ENCODE measurements at regions not wholly inside any gene's neighbourhood (a gene's known extent, or its start where the extent isn't known, plus 50 kb on each side); places are given as distances from the start of the nearest gene placed in this dataset.

- Histone ChIP-seq H2BK5ac (ENCODE audit: low read depth, low read length, poor library complexity, severe bottlenecking) (no peak overlapping the region), H3K9me3 (ENCODE audit: control insufficient read depth, low read length) (no peaks in the 10 kb centered on the region), H3K27ac (ENCODE audit: low read length, poor library complexity, severe bottlenecking) (no peak overlapping the region), H3K23ac (ENCODE audit: low read length in 2 of 2) (no peak overlapping the region), H2AFZ (ENCODE audit: low read depth, low read length) (no peak overlapping the region), H3K4me3 (ENCODE audit: insufficient read depth in 1 of 2, low read depth in 1 of 2, low read length in 2 of 2) (no peak overlapping the region), H4K91ac (ENCODE audit: low read length) (no peak overlapping the region), H3K36me3 (ENCODE audit: control insufficient read depth in 1 of 2, insufficient read depth in 2 of 2, low read depth in 1 of 2, low read length in 2 of 2) (no peaks in the 10 kb centered on the region), H2AK5ac (ENCODE audit: low read length, severe bottlenecking) (no peak overlapping the region), H3K4me1 (ENCODE audit: control insufficient read depth, insufficient read depth, low read depth, low read length) (peaks cover 11% of the 10 kb centered on the region), H4K8ac (ENCODE audit: low read length) (no peak overlapping the region), H2BK15ac (ENCODE audit: low read depth, poor library complexity, severe bottlenecking) (no peak overlapping the region), H3K79me1 (replicated peaks; ENCODE audit: low read length, poor library complexity, severe bottlenecking) (no peaks in the 10 kb centered on the region), H3K18ac (ENCODE audit: low read depth in 1 of 2, low read length in 2 of 2) (no peak overlapping the region), H3K27me3 (ENCODE audit: control insufficient read depth in 1 of 2, insufficient read depth in 1 of 2, low read length in 2 of 2) (peaks cover 23 to 31% of the 10 kb centered on the region in 2 experiments), H2BK12ac (ENCODE audit: low read length in 2 of 2) (no peak overlapping the region), H2BK120ac (ENCODE audit: low read depth, low read length) (no peak overlapping the region), H3K14ac (ENCODE audit: low read length in 2 of 2) (no peak overlapping the region), H3K9ac (ENCODE audit: low read length) (no peak overlapping the region), H3K4me2 (ENCODE audit: low read length, poor library complexity, severe bottlenecking) (no peak overlapping the region), H3K4ac (ENCODE audit: low read depth in 1 of 2, low read length in 2 of 2) (no peak overlapping the region)
- no peak for DNase-seq
These were observed 1309.2 kb upstream of the WWC1 start for GRCh38 chr5:166982226-166982625.

DNA sequence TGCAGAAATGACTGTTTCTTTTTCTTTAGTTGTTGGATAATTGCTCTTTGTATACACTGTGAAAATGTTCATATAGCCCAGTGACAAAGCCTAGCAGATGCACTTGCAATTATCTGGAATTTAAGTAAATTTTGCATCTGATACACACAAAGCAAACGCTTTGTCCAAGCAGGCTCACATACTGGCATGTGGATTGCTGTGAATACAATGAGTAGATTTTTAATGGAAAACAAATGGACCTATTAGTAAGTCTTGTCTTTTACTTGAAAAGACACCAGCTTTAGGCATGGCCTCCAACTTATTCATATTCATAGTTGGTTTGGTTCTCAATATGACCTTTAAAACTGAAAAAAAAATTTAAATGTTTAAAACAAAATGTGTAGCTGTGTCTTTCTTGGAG lies 1299.8 kb upstream of the WWC1 start:
- Histone ChIP-seq H3K14ac (ENCODE audit: low read length in 2 of 2) (no peak overlapping the region), H2BK12ac (ENCODE audit: low read length in 2 of 2) (no peak overlapping the region), H3K18ac (ENCODE audit: low read depth in 1 of 2, low read length in 2 of 2) (no peak overlapping the region), H2AK5ac (ENCODE audit: low read length, severe bottlenecking) (no peak overlapping the region), H3K27ac (ENCODE audit: low read length, poor library complexity, severe bottlenecking) (no peak overlapping the region), H2BK5ac (ENCODE audit: low read depth, low read length, poor library complexity, severe bottlenecking) (no peak overlapping the region), H3K4me3 (ENCODE audit: insufficient read depth in 1 of 2, low read depth in 1 of 2, low read length in 2 of 2) (no peak overlapping the region), H3K4ac (ENCODE audit: low read depth in 1 of 2, low read length in 2 of 2) (no peak overlapping the region), H2BK120ac (ENCODE audit: low read depth, low read length) (no peak overlapping the region), H3K27me3 (ENCODE audit: control insufficient read depth in 1 of 2, insufficient read depth in 1 of 2, low read length in 2 of 2) (no peaks in the 10 kb centered on the region), H2BK15ac (ENCODE audit: low read depth, poor library complexity, severe bottlenecking) (no peak overlapping the region), H3K23ac (ENCODE audit: low read length in 2 of 2) (no peak overlapping the region), H3K4me2 (ENCODE audit: low read length, poor library complexity, severe bottlenecking) (no peak overlapping the region), H4K91ac (ENCODE audit: low read length) (no peak overlapping the region), H2AFZ (ENCODE audit: low read depth, low read length) (no peak overlapping the region), H4K8ac (ENCODE audit: low read length) (no peak overlapping the region), H3K36me3 (ENCODE audit: control insufficient read depth in 1 of 2, insufficient read depth in 2 of 2, low read depth in 1 of 2, low read length in 2 of 2) (no peaks in the 10 kb centered on the region), H3K9ac (ENCODE audit: low read length) (no peak overlapping the region), H3K79me1 (replicated peaks; ENCODE audit: low read length, poor library complexity, severe bottlenecking) (no peaks in the 10 kb centered on the region), H3K9me3 (ENCODE audit: control insufficient read depth, low read length) (no peaks in the 10 kb centered on the region), H3K4me1 (ENCODE audit: control insufficient read depth, insufficient read depth, low read depth, low read length) (no peaks in the 10 kb centered on the region)
- no peak for DNase-seq
- 100% methylated on average over 1 of the region's 1 CpG for WGBS

GRCh38 chr5:166992108-166992507 lies 1299.3 kb upstream of the WWC1 start:
- Histone ChIP-seq H3K9me3 (ENCODE audit: control insufficient read depth, low read length) (no peaks in the 10 kb centered on the region), H3K18ac (ENCODE audit: low read depth in 1 of 2, low read length in 2 of 2) (no peak overlapping the region), H3K27me3 (ENCODE audit: control insufficient read depth in 1 of 2, insufficient read depth in 1 of 2, low read length in 2 of 2) (no peaks in the 10 kb centered on the region), H3K27ac (ENCODE audit: low read length, poor library complexity, severe bottlenecking) (no peak overlapping the region), H2AFZ (ENCODE audit: low read depth, low read length) (no peak overlapping the region), H3K36me3 (ENCODE audit: control insufficient read depth in 1 of 2, insufficient read depth in 2 of 2, low read depth in 1 of 2, low read length in 2 of 2) (no peaks in the 10 kb centered on the region), H3K4ac (ENCODE audit: low read depth in 1 of 2, low read length in 2 of 2) (no peak overlapping the region), H2AK5ac (ENCODE audit: low read length, severe bottlenecking) (no peak overlapping the region), H3K4me2 (ENCODE audit: low read length, poor library complexity, severe bottlenecking) (no peak overlapping the region), H3K14ac (ENCODE audit: low read length in 2 of 2) (no peak overlapping the region), H2BK15ac (ENCODE audit: low read depth, poor library complexity, severe bottlenecking) (no peak overlapping the region), H3K9ac (ENCODE audit: low read length) (no peak overlapping the region), H4K8ac (ENCODE audit: low read length) (no peak overlapping the region), H2BK5ac (ENCODE audit: low read depth, low read length, poor library complexity, severe bottlenecking) (no peak overlapping the region), H3K23ac (ENCODE audit: low read length in 2 of 2) (no peak overlapping the region), H2BK120ac (ENCODE audit: low read depth, low read length) (no peak overlapping the region), H2BK12ac (ENCODE audit: low read length in 2 of 2) (no peak overlapping the region), H4K91ac (ENCODE audit: low read length) (no peak overlapping the region), H3K79me1 (replicated peaks; ENCODE audit: low read length, poor library complexity, severe bottlenecking) (no peaks in the 10 kb centered on the region), H3K4me1 (ENCODE audit: control insufficient read depth, insufficient read depth, low read depth, low read length) (no peaks in the 10 kb centered on the region), H3K4me3 (ENCODE audit: insufficient read depth in 1 of 2, low read depth in 1 of 2, low read length in 2 of 2) (no peak overlapping the region)
- no peak for DNase-seq
- no CpG with 5 or more reads among the region's 2 CpGs for WGBS

DNA sequence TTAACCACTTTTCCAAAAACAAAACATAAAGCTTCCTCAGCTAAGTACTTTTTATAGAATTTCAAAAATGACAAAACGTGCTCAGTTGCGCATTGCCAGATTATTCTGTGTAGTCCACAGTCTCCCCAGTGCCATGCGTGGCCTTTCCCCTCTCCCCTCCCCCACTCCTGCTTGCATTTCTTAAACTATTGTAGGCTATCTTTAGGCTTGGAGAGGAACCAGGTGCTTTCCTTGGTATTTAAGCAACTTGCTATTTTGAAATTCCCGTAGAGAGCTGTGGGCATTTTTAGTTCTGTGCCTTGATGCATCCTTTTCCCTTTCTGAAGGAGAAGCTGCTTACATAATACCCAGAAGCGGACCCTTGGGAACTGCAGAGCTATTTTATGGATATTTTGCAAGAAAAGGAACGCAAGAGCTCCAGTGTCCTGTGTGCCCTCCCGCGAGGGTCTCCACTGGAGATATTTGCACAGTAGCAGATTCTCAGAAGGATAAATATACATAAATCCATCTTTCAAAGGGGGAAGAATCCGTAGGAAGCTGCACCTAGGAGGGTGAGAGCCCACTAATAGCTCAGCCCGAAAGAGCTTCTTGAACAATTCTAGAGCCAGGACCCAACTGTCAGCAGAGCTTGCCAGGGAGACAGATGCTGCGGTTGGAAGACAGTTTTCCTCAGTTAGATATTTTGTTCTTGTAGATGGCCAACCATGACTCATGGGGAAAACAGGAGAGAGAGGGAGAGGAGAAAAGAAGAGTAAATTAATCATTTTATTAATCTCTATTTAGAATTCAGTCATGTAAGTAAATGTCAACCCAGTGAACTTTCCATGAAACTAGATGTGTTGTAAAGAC lies 1298.3 kb upstream of the WWC1 start:
- Histone ChIP-seq H3K9ac (ENCODE audit: low read length) (no peak overlapping the region), H3K36me3 (ENCODE audit: control insufficient read depth in 1 of 2, insufficient read depth in 2 of 2, low read depth in 1 of 2, low read length in 2 of 2) (no peaks in the 10 kb centered on the region), H3K23ac (ENCODE audit: low read length in 2 of 2) (no peak overlapping the region), H3K4ac (ENCODE audit: low read depth in 1 of 2, low read length in 2 of 2) (no peak overlapping the region), H2BK5ac (ENCODE audit: low read depth, low read length, poor library complexity, severe bottlenecking) (no peak overlapping the region), H3K4me1 (ENCODE audit: control insufficient read depth, insufficient read depth, low read depth, low read length) (no peaks in the 10 kb centered on the region), H4K91ac (ENCODE audit: low read length) (no peak overlapping the region), H3K4me3 (ENCODE audit: insufficient read depth in 1 of 2, low read depth in 1 of 2, low read length in 2 of 2) (no peak overlapping the region), H2AK5ac (ENCODE audit: low read length, severe bottlenecking) (no peak overlapping the region), H3K79me1 (replicated peaks; ENCODE audit: low read length, poor library complexity, severe bottlenecking) (no peaks in the 10 kb centered on the region), H2AFZ (ENCODE audit: low read depth, low read length) (no peak overlapping the region), H3K27ac (ENCODE audit: low read length, poor library complexity, severe bottlenecking) (no peak overlapping the region), H4K8ac (ENCODE audit: low read length) (no peak overlapping the region), H3K9me3 (ENCODE audit: control insufficient read depth, low read length) (no peaks in the 10 kb centered on the region), H3K14ac (ENCODE audit: low read length in 2 of 2) (no peak overlapping the region), H2BK120ac (ENCODE audit: low read depth, low read length) (no peak overlapping the region), H2BK12ac (ENCODE audit: low read length in 2 of 2) (no peak overlapping the region), H3K27me3 (ENCODE audit: control insufficient read depth in 1 of 2, insufficient read depth in 1 of 2, low read length in 2 of 2) (no peaks in the 10 kb centered on the region), H2BK15ac (ENCODE audit: low read depth, poor library complexity, severe bottlenecking) (no peak overlapping the region), H3K18ac (ENCODE audit: low read depth in 1 of 2, low read length in 2 of 2) (no peak overlapping the region), H3K4me2 (ENCODE audit: low read length, poor library complexity, severe bottlenecking) (no peak overlapping the region)
- DNase-seq = no peak
- 79% methylated on average over 10 of the region's 11 CpGs for WGBS
